Activated CD8-positive, alpha-beta memory T cell treated with anti-CD3 and anti-CD28 coated beads, Interleukin-2, amount 10 ng/mL, durations not matched to agents 7 days and 5 days (primary cell): ENCODE measurements at regions not wholly inside any gene's neighbourhood (a gene's known extent, or its start where the extent isn't known, plus 50 kb on each side); places are given as distances from the start of the nearest gene placed in this dataset.

Experiments used
- ATAC-seq: fragments of 150-1000 bp; cut with Tn5 transposase; one replicate; pipeline ENCODE4 v1.10.0; 2021; ENCODE audit warnings: moderate library complexity
- CTCF ChIA-PET: fragments of 350-600 bp; sonication (Branson Sonifier 250); formaldehyde crosslinking; loops from one replicate; lab custom pipeline; 2021; ENCODE audit warnings: antibody characterized with exemption; lab: Charles Lee
- DNase-seq: peaks from one replicate; pipeline ENCODE4 v3.0.0-alpha.2; 2020
- H3K27ac Mint-ChIP-seq: one replicate; pipeline ENCODE4 v1.8.0; 2021; ENCODE audit warnings: mild to moderate bottlenecking, mixed read lengths
- H3K27me3 Mint-ChIP-seq: one replicate; pipeline ENCODE4 v1.8.0; 2021; ENCODE audit warnings: mixed read lengths
- H3K36me3 Mint-ChIP-seq: one replicate; pipeline ENCODE4 v1.8.0; 2021; ENCODE audit warnings: mild to moderate bottlenecking, mixed read lengths
- H3K4me1 Mint-ChIP-seq: one replicate; pipeline ENCODE4 v1.8.0; 2021; ENCODE audit warnings: mixed read lengths
- H3K4me3 Mint-ChIP-seq: one replicate; pipeline ENCODE4 v1.8.0; 2021; ENCODE audit warnings: mild to moderate bottlenecking, moderate library complexity, mixed read lengths
- H3K9me3 Mint-ChIP-seq: one replicate; pipeline ENCODE4 v1.8.0; 2022; ENCODE audit warnings: low read depth, mixed read lengths

DNA sequence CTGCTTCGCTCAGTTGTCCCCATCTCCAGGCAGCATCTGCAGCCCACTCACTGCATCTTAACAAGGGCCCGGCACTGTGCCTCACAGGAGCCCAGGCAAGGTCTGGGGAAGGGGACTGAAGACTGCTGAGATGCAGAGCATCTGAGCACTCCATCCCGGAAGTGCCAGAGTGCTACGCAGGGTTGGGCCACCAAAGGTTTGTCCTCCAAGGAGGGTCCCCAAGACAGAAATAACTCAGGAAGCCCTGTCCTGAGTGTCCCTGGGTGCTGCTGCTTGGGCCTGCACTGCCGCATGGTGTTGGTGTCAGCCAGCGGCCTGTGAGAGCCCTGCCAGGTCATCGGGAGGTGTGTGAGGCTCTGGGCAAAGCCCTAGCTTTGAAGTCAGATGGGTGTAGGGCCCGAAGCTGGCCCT lies 288.2 kb upstream of the ZMIZ1 start:
- Mint-ChIP-seq H3K9me3 (no peaks in the 10 kb centered on the region), H3K36me3 (no peaks in the 10 kb centered on the region), H3K27me3 (peaks cover 6% of the 10 kb centered on the region), H3K27ac (no peak overlapping the region), H3K4me3 (no peak overlapping the region), H3K4me1 (no peaks in the 10 kb centered on the region)
- CTCF ChIA-PET = interaction anchor here (1.5 kb wide), 1 partner anchor 415 kb away, joined by 3 read pairs; no protein-coding TSS in a partner anchor
- DNase-seq (no peak), ATAC-seq (no peak)

DNA sequence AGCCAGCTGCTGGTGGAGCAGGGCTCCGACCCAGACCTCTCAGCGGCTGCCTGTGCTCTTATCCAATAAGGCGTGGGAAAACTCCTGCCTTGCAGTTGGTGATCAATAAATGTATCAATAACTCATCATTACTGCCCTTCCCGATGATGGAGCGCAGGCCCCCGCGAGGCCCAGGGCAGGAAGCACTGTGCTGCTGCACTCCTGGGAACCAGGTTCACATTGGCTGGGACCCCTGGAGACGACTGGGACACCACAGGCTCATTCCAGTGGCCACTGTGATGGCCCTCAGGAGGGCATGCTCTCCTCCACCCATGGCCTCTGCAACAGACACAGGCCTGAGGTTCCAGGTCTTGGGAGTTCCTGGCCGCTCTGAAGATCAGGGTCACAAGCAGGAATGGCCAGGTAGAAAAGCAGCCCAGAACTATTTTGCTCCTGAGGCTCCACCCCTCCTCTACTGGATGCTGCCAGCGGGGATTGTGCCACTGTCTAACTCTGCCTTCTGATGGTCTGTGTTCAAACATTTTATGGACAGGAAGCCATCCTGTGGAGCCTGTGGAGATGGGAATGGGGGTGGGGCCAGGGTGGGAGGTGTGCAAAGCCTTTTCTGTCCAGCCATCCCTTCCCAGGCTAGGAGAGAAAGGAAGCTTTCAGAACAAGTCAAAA lies 287.4 kb upstream of the ZMIZ1 start:
- Mint-ChIP-seq H3K4me1 (no peaks in the 10 kb centered on the region), H3K27ac (no peak overlapping the region), H3K36me3 (no peaks in the 10 kb centered on the region), H3K27me3 (peaks cover 6% of the 10 kb centered on the region), H3K9me3 (no peaks in the 10 kb centered on the region), H3K4me3 (no peak overlapping the region)
- no peak for ATAC-seq
- DNase-seq = no peak
- CTCF ChIA-PET = no interaction called here

DNA sequence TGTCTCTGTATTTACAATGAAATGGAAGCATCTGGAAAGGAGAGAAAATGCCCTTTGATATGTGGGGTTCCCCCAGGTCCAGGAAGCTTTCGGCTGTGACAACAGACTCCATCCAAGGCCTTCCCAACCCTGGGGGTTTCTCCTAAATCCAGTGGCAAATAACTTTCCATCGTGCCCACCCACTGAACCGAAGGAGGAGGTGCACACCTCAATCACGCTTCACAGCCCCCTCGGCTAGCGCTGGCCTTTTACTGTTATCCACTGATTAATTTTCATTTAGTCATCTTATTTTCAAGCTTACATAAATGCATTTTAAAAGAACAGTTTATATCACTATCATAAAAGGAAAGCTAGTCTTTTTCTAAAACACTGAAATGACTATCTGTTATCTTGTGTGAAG lies 286.8 kb upstream of the ZMIZ1 start:
- Mint-ChIP-seq H3K4me3 (no peak overlapping the region), H3K4me1 (no peaks in the 10 kb centered on the region), H3K36me3 (no peaks in the 10 kb centered on the region), H3K27ac (no peak overlapping the region), H3K27me3 (peaks cover 6% of the 10 kb centered on the region), H3K9me3 (no peaks in the 10 kb centered on the region)
- CTCF ChIA-PET = no interaction called here
- DNase-seq (no peak), ATAC-seq (no peak)

DNA sequence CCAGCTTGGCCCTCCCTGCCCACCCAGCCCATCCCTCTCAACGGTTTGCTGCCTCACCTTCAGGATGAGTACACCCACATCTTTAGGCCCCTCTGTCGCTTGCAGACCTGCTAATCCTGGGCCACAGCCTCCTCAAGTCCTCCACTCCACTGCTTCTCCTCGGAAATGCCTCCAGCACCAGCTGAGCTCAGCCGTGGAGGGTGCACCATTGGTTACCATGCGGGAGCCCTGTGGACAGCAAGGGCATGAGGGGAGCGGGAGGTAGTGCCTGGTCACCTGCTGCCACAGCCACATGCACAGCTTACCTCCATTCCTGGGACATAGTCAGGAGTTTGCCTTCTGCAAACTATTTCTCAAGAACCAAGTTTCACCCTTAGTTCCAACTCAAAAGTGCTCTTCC lies 286.3 kb upstream of the ZMIZ1 start:
- DNase-seq = no peak
- no peaks in the 10 kb centered on the region for H3K36me3 Mint-ChIP-seq
- H3K27me3 Mint-ChIP-seq = peaks cover 6% of the 10 kb centered on the region
- H3K9me3 Mint-ChIP-seq = no peaks in the 10 kb centered on the region
- H3K27ac Mint-ChIP-seq = no peak overlapping the region
- CTCF ChIA-PET = no interaction called here
- no peak for ATAC-seq
- H3K4me3 Mint-ChIP-seq = no peak overlapping the region
- no peaks in the 10 kb centered on the region for H3K4me1 Mint-ChIP-seq

DNA sequence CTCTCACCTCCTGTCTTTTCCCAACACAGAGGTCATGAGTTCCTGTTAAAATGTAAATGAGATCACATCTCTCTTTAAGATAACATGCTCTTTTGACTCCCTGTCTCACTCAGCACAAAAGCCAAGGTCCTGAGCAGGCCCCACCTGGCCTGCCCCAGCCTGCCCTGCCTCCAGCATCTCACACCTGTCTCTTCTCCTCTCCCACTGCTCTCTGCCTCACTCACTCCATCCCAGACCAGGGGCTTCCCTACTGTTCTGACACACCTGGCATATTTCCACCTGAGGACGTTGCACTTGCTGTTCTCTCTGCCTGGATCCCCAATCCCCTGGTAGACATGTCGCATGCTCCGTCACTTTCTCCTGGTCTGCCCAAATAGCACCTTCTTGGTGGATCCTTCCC lies 285.0 kb upstream of the ZMIZ1 start:
- Mint-ChIP-seq H3K36me3 (no peaks in the 10 kb centered on the region), H3K27ac (no peak overlapping the region), H3K4me3 (no peak overlapping the region), H3K4me1 (no peaks in the 10 kb centered on the region), H3K9me3 (no peaks in the 10 kb centered on the region), H3K27me3 (peaks cover 9% of the 10 kb centered on the region)
- ATAC-seq (no peak), DNase-seq (no peak)
- CTCF ChIA-PET = no interaction called here

DNA sequence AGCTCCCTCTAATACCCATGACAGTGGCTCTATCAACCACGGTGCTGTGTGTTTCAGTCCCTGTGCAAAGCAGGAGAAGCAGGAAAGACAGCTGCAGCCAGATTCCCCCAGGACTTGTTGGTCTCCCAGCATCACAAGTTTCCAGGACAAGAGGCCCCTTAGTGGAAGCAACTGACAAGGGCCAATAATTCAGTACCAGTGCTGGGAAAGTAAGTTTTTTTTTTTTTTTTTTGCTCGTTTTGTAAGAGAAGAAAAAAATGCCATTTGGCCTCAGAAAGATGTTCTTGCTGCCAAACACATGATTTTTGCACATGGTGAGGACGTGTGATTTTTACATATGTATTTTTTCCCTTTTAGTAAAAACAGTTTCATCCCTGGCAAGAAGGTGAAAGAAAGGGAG lies 284.2 kb upstream of the ZMIZ1 start:
- no peak overlapping the region for H3K27ac Mint-ChIP-seq
- peaks cover 13% of the 10 kb centered on the region for H3K27me3 Mint-ChIP-seq
- ATAC-seq (no peak), DNase-seq (no peak)
- H3K36me3 Mint-ChIP-seq = no peaks in the 10 kb centered on the region
- no peaks in the 10 kb centered on the region for H3K9me3 Mint-ChIP-seq
- no peaks in the 10 kb centered on the region for H3K4me1 Mint-ChIP-seq
- CTCF ChIA-PET = no interaction called here
- H3K4me3 Mint-ChIP-seq = no peak overlapping the region

DNA sequence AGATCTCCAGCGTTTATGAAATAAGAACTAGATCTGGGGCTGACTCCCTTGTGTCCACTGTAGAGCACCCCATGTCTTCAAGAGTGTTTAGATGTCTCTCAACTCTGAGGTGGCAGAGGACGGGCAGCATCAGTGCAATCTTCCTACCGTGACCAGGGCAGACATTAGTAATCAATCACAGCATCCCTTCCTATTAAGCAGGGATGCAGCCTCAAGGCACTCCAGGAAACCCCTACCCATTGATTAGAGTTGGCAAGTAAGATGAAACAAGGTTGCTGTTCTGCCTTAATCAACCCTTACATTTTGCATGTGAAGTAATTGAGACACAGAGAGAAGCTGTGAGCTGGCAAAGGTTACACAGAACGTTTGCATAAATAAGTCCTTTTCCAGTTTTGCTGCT lies 283.7 kb upstream of the ZMIZ1 start:
- Mint-ChIP-seq H3K4me3 (no peak overlapping the region), H3K4me1 (no peaks in the 10 kb centered on the region), H3K27me3 (peaks cover 13% of the 10 kb centered on the region), H3K9me3 (no peaks in the 10 kb centered on the region), H3K27ac (no peak overlapping the region), H3K36me3 (no peaks in the 10 kb centered on the region)
- ATAC-seq (no peak), DNase-seq (no peak)
- CTCF ChIA-PET = no interaction called here

DNA sequence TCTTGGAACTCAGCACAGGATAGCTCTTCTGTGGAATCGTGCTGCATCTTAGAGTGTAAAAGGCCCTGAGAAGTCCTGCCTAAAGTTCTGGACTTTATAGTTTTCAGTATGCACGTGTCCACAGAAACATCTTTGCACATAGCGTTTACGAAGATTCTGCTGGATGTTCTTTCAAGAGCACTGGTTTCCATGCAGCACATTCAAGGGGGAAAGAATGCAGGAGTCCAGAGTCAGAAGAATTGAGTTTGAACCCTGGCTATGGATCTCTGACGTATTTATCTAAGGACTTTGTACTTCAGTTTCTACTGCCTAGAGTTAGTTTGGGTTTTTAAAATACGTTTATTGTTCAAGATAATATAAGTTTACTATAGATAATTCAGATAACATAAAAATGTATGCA lies 282.8 kb upstream of the ZMIZ1 start:
- CTCF ChIA-PET = no interaction called here
- no peak overlapping the region for H3K27ac Mint-ChIP-seq

DNA sequence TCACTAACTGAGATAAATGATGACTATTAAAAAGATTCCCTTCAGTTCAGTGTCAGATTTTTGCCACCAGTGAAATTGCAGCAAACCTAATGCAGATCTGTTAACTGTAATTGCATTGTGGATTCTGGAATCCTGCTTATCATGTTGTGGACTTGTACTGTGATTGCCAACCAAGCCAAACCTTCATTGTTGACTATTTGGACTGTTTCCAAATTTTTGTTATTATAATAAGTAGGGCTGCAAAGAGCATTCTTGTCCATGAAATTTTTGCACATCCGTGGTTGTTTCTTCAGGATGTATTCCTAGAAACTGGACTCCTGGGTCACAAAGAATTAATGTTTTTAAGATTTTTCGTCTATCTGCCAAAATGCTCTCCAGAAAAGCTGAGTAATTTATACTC lies 281.6 kb upstream of the ZMIZ1 start:
- Mint-ChIP-seq H3K9me3 (no peaks in the 10 kb centered on the region), H3K4me3 (no peak overlapping the region), H3K27ac (no peak overlapping the region), H3K4me1 (no peaks in the 10 kb centered on the region), H3K27me3 (peaks cover 17% of the 10 kb centered on the region), H3K36me3 (no peaks in the 10 kb centered on the region)
- CTCF ChIA-PET = no interaction called here
- ATAC-seq (no peak), DNase-seq (no peak)

More for the DNA sequence above, 282.8 kb upstream of the ZMIZ1 start:
- Mint-ChIP-seq H3K9me3 (no peaks in the 10 kb centered on the region), H3K4me1 (no peaks in the 10 kb centered on the region), H3K27me3 (peaks cover 14% of the 10 kb centered on the region), H3K36me3 (no peaks in the 10 kb centered on the region), H3K4me3 (no peak overlapping the region)
- DNase-seq (no peak), ATAC-seq (no peak)

DNA sequence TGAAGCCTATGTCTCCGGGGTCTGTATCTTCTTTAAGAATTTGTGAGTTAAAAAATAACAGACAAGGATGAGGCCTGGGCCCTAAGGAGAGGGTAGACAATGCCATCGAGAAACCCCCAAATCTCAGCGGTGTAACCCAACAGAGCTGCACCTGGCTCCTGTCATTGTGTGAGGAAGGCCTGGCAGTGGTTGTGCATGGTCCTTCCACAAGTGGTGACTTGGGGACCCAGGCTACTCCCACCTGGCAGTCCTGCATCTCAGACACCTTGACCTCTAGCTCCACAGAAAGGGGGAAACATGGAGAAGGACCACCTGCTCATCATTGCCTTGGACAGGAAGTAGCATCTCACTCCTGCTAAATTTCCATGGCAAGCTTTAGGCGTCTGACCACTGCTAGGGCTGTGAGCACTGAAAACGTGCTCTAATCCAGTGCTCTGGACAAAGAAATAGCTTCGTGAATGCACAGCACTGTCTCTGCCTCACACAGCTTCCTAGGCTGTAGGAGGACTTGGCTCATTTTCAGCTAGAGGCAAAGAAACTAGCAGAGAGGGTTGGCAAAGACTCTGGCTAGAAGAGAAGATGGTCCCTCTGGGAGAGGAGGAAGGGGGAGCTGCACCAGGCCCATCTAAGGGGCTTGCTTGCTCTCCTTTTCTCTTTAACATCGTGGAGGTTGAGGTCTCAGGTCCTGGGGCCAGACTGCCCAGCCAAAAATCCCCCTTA lies 273.9 kb upstream of the ZMIZ1 start:
- H3K36me3 Mint-ChIP-seq = no peaks in the 10 kb centered on the region
- no peaks in the 10 kb centered on the region for H3K9me3 Mint-ChIP-seq
- no peak for ATAC-seq
- H3K27me3 Mint-ChIP-seq = peaks cover 12% of the 10 kb centered on the region
- no peaks in the 10 kb centered on the region for H3K4me1 Mint-ChIP-seq
- H3K4me3 Mint-ChIP-seq = no peak overlapping the region
- H3K27ac Mint-ChIP-seq = no peak overlapping the region
- no peak for DNase-seq
- CTCF ChIA-PET = no interaction called here

DNA sequence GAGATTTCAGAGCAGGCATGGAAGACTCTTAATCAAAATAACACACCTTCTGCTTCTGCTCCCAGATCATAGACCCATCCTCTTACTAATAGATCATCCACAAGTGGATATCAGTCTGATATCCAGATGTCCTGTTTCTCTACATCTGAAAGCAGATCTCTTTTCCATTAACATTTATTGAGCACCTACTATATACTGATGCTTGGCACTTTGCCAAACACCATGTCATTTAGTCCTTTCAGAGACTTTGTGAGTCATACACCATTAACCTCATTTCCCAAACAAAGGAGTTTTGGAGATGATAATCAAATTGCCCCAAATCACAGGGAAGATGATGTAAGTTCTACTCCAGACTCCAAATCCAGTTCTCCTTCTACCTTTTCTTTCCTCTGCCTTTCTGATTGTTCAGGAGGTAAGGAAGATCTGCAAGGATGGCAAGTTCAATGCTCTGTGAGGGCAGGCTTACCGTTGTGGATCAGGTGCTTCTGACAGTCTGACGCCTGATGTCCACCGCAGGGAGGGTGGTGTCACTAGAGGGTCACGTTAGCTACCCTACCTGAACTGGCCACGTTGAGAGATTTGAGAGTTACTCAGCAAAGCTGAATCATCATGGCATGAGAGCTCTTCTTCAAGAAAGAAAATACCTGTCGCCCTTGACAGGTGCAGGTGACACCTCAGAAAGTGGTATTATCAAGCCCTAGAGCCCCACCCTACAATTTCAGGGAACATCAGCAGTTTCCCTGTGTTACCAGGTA lies 269.6 kb upstream of the ZMIZ1 start:
- no peak overlapping the region for H3K4me3 Mint-ChIP-seq
- H3K4me1 Mint-ChIP-seq = no peaks in the 10 kb centered on the region
- CTCF ChIA-PET = no interaction called here
- H3K27ac Mint-ChIP-seq = no peak overlapping the region
- DNase-seq (no peak), ATAC-seq (no peak)
- peaks cover 5% of the 10 kb centered on the region for H3K27me3 Mint-ChIP-seq
- H3K36me3 Mint-ChIP-seq = no peaks in the 10 kb centered on the region
- no peaks in the 10 kb centered on the region for H3K9me3 Mint-ChIP-seq

DNA sequence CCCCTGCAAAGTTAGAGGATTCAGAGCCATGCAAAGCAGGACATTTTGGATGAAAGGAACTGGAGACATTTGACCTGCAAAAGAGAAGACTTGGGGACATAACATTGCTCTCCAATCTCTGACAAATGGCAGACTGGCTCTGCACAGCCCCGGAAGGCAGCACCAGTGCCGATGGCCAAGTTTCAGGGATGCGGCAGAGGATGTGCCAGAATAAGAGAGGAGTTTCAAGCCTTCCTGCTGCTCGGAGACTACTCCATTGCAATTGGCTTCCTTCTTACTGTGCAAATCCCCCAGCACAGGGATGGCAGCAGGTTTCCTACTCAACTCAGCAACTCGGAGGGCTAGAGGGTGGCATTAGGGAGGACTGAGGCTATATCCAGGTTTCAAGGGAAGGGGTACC lies 268.8 kb upstream of the ZMIZ1 start:
- ATAC-seq = no peak

DNA sequence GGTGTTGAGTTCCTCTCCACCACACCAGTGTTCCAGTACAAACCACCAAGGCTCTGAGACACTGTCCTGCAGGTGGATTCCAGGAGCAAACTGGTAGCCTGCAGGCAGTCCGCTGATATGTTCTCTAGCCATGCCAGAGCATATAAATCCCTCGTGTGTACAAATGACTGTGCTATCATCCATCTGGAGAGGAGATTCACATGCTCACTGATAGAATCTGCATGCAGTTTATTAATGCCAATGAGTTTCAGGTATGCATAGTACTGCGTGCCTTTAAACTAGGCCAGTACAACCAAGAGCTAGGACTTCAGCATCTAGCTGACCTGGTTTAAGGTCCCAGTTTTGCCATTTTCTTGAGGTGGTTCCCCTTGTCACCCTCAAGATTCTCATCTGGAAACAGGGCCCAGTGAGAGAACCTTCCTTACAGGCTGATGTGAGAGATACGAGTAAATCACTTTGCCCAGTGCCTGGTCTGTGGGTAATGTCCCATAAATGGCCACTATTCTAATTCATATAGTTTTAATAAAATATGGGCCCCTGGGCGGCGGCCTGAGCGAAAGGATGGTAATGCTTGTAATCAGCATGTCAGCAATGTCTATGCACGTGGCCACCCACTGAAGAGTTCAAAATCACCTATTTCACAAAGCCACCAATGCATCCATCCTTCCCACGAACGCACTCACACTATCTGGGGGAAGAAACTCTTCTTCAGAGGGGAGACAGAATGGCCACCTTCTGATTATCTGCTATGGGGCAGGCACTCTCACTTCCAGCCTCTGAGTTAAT lies 268.0 kb upstream of the ZMIZ1 start:
- CTCF ChIA-PET = no interaction called here
- Mint-ChIP-seq H3K36me3 (no peaks in the 10 kb centered on the region), H3K27me3 (peaks cover 5% of the 10 kb centered on the region), H3K4me1 (no peaks in the 10 kb centered on the region), H3K9me3 (no peaks in the 10 kb centered on the region), H3K4me3 (no peak overlapping the region), H3K27ac (no peak overlapping the region)
- DNase-seq (no peak), ATAC-seq (no peak)

More for the DNA sequence above, 268.8 kb upstream of the ZMIZ1 start:
- peaks cover 5% of the 10 kb centered on the region for H3K27me3 Mint-ChIP-seq
- CTCF ChIA-PET = no interaction called here
- no peak overlapping the region for H3K27ac Mint-ChIP-seq
- no peaks in the 10 kb centered on the region for H3K36me3 Mint-ChIP-seq
- no peaks in the 10 kb centered on the region for H3K4me1 Mint-ChIP-seq
- no peaks in the 10 kb centered on the region for H3K9me3 Mint-ChIP-seq
- H3K4me3 Mint-ChIP-seq = no peak overlapping the region
- DNase-seq = no peak
